ENCODE measurements at regions not wholly inside any gene's neighbourhood (a gene's known extent, or its start where the extent isn't known, plus 50 kb on each side); places are given as distances from the start of the nearest gene placed in this dataset.
A peak's percentile ranks its signal among the peaks of the same experiment; 100 is the strongest.

DNA sequence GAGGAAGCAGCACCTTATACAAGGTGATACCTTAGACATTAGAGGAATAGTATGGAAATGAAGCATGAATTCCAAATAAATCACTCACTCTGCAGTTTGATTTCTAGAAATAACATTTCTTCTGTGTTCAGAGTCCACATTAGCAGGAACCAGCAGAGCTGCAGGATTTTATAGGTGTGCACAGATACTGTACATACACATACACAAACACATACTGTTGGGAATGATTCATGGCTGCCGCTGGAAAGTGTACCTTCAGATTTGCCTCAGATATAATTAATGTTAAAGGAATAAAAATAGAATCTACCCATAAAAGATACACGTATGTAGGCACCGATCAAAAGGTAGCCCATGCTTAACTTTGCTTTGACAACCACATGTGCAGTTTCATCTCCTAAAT is 578.1 kb downstream of the CSNK1G3 start:
- no peak for DNase-seq

DNA sequence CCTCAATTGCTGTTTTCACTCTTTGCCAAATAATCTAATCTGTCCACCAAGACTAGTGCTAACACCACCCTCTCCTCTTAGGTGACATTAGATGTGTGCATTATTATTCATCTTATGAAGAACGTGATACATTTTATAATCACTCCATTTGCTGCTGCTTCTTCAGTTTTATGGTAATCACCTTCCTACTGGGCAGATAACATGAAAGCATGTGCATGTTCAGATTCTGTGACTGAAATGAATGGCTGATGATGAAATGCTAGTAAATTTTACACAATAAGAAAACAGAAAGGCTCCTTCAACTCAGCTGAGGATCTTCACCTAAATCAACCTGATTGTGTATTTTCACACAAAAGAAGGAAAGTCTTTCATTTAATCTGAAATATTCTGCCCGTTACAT is 577.6 kb downstream of the CSNK1G3 start:
- no peak for DNase-seq

DNA sequence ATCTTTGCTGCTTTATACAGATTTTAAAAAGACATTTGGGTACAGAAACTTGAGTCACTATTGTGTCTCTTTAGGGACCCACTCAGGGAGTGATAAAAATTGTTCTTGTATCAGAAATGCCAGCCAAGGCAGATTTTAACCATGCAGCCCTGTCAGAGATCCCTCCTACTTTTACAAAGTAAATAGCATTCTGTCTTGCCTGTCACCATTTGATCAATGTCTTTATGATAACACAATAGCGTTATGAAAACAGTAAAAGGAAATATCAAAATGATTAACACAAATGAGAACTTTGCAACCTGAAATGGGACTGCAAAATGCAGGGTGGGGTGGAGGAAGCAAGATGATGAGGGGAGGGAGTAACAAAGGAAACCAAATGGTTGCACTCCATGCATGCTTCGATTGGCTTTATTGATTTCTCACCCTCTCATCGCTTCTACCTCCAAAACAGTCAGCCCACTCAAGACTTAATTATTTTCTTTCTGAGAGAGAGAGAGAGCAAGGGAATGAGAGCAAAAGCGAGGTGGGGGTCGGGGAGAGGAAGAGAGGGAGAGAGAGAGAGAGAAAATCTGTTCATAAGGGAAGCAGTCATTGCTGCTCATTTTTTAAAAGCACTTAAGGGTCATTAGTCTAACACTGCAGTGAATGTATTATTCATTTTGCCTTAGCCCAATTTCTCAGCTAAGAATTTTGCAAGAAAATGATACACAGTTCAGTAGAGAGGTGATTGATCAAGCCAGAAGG is 576.5 kb downstream of the CSNK1G3 start:
- no peak for DNase-seq

DNA sequence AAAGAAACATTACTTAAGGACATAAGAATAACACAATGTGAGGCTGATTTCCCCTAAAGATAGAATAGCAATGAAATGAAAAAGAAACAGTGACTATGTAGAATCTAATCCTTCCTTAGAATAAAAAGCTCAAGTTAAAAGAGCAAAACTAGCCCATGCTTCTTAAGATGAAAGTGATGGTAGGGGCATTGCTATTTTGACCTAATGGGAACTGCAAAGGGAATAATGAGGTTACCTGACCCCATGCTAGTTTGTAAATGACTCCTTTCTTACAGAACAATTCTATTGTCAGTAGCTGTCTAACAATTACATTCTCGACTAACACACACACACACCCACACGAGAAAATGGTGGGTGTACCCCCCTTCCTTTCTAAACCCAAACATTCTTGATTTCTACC is 575.8 kb downstream of the CSNK1G3 start:
- no peak for DNase-seq

DNA sequence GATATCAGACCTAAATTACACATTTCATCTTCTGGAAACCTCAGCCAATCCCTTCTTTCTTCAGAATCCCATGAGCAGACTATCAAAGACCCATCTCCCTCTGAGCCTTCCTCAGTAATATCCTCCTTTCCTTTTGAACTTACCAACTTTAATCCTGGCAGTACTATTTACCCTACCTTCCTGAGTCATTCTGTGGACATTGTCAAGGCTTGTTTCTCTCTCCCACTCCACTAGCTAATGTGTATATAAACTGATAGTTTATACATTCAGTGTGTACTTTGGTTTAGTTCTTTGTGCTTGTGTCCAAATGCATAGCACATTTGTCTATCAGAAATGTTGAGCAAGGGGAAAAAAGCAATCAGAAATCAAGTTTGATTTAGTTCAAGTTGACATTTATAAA is 568.3 kb downstream of the CSNK1G3 start:
- no peak for DNase-seq

DNA sequence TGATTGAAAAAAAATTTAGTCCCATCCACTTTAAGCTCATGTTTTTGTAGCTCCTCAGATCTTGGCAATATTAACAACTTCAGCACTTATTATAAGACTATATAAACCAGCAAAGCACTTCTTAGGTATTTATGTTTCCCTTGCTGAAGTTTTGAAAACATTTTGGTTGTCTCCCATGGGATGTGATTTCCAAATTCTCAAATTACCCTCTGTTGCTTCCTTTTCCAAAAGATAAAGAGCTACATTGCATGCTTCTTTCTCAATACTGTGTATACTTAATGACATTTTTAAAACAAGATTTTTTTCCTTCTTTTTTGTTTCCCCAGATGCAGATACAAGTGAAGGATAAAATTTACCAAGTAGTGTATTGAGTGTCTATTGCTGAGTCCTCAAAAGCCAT is 567.1 kb downstream of the CSNK1G3 start:
- no peak for DNase-seq

DNA sequence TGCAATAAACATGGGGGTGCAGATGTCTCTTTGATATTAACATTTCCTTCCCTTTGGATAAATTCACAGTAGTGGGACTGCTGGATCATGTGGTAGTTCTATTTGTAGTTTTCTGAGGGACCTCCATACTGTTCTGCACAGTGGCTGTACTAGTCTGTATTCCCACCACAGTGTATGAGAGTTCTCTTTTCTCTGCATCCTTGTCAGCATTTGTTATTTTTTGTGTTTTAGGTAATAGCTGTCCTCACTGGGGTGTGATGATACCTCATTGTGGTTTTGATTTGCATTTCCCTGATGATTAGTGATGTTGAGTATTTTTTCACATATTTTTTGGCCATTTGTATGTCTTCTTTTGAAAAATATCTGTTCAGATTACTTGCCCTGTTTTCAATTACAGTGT is 562.5 kb downstream of the CSNK1G3 start:
- DNase-seq: no peak

DNA sequence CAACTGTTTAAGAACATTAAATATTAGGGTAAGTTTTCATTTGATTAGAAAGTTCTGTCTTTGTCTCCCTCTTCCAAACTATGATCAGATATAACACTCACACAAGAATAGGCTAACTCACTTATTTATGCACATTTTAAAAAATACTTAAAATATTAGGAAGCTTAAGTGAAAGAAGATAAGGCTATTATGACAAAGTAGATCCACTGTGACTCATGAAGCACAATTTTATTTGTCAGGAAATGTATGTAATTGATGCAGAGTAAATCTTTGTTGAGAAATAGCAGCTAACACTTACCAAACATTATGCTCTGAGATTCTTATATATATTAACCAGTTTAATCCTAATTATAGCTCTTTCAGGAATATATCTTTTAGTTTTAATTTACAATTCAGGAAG is 560.6 kb downstream of the CSNK1G3 start:
- DNase-seq: no peak

DNA sequence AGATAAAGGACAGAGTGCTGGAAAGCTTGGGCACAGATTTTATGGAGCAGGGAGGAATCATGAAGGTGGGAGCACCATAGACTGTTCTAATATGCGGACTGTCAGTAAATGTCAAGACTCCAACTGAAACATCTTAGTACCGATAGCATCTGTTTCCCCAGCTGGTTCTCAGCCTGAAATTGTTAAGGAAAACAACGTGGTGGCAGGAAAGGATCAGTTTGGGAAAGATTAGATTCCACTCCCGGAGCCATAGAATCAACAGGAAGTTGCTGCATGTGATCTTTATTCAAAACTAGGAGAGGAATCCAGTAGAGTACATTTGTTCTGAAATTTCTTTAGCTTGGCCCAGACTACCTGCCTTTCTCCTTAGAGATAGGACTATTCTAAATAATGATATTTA is 559.1 kb downstream of the CSNK1G3 start:
- DNase-seq: no peak

DNA sequence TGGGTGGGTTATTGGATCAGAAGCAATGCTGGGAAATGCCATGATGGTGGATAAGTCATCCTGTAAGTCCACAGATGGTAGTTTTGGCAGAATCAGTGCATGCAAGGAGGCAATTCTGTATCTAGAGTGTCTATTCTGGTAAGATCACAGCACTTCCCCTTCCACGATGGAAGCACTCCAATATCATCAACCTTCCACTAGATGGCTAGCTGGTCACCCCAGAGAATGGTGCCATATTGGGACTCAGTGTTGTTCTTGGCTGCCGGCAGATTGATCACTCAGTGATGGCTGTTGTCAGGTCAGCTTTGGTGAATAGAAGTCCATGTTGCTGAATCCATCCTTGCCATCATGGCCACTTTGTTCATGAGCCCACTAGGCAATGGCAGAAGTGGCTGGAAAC is 553.5 kb downstream of the CSNK1G3 start:
- DNase-seq: no peak

DNA sequence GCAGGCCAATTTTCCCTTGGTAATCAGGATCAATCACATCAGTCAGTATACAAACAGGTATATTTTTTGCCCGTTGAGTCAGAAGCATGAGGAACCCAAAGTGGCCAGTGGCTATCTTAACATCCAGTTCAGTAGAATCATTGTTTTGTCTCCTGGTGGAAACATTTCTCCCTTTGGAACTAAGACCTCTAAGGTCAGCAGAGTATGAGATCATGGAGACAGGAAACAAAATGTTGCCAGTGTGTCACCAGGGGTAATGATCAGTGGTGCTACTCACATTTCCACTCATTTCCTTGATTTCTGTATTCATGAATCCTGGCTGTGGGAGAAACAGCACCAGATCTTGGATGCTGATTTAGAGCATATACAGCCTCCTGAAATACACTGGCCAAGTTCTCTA is 553.0 kb downstream of the CSNK1G3 start:
- DNase-seq: no peak

DNA sequence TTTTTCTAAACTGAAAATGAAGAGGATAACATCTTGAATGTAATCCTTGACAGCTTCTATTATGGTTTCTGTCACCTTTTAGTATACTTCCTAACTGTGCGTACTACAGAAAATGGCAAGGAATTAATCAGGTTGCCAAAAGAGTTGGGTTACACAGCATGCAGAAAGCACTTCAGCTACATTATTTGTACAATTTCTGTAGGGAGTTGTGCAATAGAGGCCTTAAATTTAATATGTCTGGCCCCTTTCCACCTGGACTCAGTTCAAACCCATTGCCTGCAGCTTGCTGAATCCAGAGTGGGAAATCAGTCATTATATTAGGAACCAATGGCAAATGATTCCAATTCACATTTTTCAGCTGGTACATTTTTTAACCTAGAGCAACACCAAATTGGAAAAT is 549.7 kb downstream of the CSNK1G3 start:
- no peak for DNase-seq

DNA sequence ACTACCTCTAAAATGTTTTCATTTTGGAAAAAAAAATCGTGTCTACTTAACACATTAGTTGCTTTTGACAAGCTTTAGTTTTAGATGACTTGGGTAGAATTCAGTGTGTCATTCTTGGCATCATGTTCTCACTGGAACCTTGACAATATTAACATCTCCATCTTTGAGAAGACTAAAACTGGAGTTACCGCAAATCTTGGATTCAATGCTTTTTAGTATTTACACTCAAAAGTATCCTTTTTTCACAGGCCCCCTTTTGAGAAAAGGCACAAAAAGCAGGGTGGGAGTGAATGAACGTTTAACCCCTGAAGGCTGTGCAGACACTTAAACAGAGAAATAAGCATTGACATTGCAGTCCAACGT is 549.1 kb downstream of the CSNK1G3 start:
- no peak for DNase-seq

DNA sequence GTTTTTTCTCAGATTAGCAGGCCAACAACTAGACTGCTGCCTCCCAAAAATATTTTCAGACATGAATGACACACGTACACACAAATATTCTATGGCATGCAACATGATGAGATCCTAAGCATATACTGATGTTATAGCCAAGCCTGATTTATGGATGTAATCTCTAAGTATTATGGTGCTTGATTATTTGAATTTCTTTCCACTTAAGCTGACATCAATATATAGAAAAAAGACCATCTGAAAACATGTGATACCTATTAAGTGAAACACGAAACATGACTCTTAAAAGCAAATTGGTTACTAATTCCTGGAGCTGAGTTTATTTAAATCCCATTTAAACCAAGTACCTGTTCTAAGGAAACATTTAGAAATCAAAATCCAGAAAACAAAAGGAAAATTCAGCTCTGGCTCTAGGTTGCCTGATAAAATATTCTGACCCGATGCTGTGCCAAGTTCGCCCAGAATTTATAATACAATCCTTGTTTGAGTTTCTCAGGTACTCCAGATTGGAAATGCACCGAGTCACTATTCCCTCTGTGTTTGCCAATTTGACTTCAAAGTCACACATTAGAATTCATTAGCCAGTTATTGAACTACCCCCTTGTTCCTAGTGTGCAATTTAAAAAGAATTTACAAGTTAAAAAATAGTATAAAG is 548.6 kb downstream of the CSNK1G3 start:
- DNase-seq: no peak

DNA sequence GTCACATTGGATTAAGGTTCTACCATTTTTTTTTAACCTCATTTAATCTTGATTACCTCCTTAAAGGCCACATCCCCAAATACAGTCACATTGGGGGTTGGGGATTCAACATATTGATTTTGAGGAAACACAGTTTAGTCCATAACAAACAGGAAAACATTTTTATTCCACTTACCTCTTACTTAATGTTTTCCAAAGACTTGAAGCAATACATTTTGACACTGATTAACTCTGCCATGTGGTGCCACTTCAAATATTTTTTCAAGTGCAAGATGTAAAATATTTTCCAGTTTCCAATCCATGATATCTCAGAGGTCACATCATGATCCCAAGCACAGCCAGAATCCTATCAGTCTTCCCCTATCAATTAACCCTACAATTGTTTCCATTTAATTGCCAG is 548.0 kb downstream of the CSNK1G3 start:
- no peak for DNase-seq

DNA sequence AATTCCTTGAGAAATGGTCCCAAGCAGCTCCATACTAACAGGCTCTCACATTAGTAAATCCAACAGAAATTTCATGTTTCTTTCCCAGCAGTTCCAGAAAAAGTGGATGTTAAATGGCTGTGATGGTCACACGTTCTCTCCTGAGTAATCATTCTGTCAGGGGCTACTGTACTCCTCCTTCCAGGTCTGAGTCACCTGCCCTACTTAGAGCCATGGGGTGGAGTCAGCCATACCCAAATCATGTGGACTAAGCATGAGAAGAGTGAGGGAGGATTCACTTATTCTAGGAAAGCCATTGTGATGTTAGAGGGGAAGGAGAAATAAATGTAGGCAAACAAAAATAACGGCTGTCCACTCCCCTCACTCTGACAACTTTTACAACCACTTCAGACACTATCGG is 547.2 kb downstream of the CSNK1G3 start:
- DNase-seq: no peak

DNA sequence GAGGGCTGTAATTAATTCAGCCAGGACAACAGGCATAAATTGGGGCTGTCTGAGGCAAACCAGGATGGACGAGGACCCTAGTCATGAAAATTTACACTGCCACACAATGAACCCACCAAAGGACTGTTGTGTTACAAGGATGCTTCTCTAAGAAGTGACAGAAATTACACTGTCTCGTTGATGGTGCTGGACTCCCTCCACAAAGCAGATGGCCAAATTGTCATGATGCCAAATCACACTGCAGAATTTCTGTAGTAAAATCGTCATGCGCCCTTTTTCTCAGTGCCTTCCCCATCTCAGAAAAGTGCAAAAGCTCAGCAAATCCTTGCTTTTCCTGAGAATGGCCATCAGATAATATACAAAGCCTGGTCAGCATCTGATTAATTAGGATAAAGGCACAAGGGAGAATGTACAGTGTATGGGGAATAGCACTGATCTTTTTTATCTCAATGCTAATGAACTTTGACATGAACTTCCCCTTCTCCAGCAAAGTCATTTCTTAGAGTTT is 545.8 kb downstream of the CSNK1G3 start:
- peak in 1 of 2 donors; percentile 29 for DNase-seq

DNA sequence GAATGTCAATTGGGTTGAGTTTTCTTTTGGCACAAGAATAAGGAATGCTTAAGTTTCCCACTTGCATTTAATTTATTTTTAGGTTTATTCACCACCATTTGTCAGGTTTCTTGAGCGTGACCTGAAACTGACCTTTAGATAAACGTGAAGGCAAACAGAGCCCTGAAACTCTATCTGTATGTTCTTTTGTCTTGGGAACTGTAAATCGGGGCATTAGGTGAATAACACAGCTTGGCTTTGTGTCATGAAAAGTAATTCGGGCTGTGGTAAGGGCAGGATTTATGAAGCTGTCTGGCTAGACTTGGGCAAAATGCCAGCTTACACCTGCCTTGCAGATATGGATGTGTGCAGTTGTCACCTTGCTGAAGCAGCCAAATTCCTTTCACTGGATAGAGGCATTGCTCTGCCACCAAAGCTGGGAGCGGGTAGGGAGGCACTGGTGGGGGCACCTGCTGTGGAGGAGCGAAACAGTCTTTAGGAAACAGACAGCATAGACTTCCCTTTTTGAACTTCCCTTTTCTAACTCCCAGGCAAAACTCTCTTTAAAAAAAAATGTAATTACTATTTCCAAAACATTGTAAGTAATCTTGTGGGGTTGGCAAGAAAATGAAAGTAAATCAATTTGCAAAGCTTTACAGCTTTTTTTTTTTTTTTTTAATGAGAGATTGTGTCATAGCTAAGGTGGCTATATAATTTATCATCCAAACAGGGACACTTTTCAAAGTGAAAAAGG is 545.2 kb downstream of the CSNK1G3 start:
- DNase-seq: peak in 1 of 2 donors; percentile 46

DNA sequence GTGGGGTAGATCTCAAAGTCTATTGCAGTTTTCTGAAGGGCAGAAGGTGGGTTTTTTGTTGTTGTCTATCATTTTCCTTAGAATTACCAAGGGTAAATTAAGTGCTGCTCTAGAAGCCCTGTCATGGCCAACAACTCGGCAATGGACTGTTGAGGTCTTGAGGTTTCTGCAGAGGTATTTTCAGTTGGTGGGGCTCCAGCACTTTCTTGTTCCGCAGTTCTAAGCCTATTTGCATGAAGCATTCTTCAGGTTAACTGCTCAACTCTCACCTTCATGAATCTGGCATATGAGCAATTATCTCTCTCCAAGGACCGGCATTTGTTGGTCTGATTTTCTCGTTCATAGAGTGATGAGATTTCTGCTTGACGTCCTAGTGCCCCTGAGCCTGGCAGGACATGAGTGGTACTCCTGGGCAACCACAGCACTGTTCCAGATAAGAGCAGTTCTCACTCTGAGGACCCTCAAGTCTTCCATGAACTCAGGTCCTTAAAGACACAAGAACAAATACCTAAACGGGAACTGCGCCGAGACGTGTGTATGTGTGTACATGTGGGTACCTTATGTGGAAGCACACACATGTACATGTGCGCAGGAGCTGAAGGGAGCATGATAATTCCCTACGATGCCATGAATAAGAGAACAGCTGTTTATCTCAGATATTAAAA is 544.5 kb downstream of the CSNK1G3 start:
- DNase-seq: no peak

DNA sequence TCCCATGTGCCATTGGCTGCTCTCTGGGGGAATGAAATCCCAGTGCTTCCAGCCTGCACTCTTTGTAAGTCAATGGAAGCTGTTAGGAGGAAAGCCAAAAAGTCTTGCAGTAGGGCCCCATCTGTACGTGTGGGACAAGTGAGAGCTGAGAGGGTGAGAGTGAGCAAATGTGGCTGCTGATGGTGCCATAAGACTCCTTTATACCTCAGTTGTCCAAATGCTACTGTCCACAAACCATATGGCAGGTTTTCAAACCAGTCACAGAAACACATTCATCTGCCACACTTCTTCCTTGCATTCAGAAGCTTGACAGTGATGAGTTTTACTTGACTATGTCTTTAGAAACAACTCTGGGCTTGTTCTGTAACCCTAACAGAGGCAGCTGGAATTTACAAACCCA is 543.8 kb downstream of the CSNK1G3 start:
- DNase-seq: no peak

DNA sequence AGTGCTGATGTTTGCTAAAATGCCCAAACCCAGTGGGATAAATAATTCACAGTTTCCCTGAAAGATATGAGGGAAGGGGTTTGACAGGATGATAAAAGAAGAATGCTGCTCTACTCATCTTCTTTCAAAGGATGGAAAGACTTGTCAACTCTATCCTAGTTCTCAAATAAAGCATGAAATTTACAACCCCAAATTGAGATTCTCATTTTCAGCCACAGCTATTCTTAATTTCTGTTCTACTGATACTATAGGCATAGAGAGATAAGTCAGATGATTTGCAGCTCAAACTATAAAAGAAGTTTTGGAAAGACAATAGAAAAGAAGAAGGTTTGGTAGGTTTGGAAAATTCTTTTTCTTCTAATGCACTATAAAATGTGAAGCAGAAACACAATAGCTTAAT is 542.6 kb downstream of the CSNK1G3 start:
- no peak for DNase-seq

DNA sequence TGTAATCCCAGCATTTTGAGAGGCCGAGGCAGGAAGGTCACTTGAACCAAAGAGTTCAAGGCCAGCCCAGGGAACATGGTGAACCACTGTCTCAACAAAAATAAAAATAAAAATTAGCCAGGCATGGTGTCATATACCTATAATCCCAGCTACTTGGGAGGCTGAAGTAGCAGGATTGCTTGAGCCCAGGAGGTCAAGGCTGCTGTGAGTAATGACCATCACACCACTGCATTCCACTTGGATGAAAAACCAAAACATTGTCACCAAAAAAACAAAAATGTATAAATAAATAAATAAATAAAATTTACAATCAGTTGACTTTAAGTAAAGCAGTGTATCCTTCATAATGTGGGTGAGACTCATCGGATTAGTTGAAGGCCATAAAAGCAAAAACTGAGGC is 541.4 kb downstream of the CSNK1G3 start:
- no peak for DNase-seq

DNA sequence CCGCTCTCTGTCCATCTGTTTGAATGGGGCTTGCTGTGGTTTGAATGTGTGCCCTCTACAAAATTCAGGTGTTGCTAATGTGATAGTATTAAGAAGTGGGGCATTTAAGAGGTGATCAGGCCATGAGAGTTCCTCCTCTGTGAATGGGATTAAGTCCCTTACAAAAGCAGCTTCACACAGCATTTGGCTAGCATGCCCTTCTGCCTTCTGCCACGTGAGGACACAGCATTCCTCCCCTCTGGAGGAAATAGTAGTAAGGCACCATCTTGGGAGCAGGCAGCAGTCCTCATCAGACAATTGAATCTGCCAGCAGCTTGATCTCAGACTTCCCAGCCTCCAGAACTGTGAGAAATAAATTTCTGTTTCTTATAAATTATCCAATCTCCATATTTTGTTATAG is 540.2 kb downstream of the CSNK1G3 start:
- DNase-seq: no peak
